HAP-1 (cell line): ENCODE measurements at regions not wholly inside any gene's neighbourhood (a gene's known extent, or its start where the extent isn't known, plus 50 kb on each side); places are given as distances from the start of the nearest gene placed in this dataset.

ENCODE experiments used
- DNase-seq, 2 experiments: peaks; one replicate each; pipeline ENCODE4 v3.0.0-alpha.2; 2016 to 2020; ENCODE audit warnings: low spot score in 2 of 2
- H3K27me3 ChIP-seq: fragments of 250-450 bp; sonication (Bioruptor Pico); 2 replicates; pipeline ENCODE4 v1.5.1; 2020; ENCODE audit warnings: low read depth, mild to moderate bottlenecking, moderate library complexity
- H3K36me3 ChIP-seq: fragments of 250-450 bp; sonication (Bioruptor Pico); replicated peaks from 2 replicates; pipeline ENCODE4 v1.5.1; 2020; ENCODE audit warnings: mild to moderate bottlenecking
- H3K4me1 ChIP-seq: fragments of 250-450 bp; sonication (Bioruptor Pico); 2 replicates; pipeline ENCODE4 v1.5.1; 2020; ENCODE audit warnings: mild to moderate bottlenecking
- H3K4me3 ChIP-seq: fragments of 250-450 bp; sonication (Bioruptor Pico); 2 replicates; pipeline ENCODE4 v1.5.1; 2020; ENCODE audit warnings: mild to moderate bottlenecking, moderate library complexity
- H3K9me3 ChIP-seq: fragments of 250-450 bp; sonication (Bioruptor Pico); 2 replicates; pipeline ENCODE4 v1.5.1; 2020; ENCODE audit warnings: mild to moderate bottlenecking, moderate library complexity
- in situ Hi-C: fragments of 300-500 bp; cut with MboI; formaldehyde crosslinking; loops from 3 replicates; pipeline ENCODE4 v1.14.3; 2020; ENCODE audit warnings: low sequenced_read_pairs, inconsistent platforms, mixed read lengths

DNA sequence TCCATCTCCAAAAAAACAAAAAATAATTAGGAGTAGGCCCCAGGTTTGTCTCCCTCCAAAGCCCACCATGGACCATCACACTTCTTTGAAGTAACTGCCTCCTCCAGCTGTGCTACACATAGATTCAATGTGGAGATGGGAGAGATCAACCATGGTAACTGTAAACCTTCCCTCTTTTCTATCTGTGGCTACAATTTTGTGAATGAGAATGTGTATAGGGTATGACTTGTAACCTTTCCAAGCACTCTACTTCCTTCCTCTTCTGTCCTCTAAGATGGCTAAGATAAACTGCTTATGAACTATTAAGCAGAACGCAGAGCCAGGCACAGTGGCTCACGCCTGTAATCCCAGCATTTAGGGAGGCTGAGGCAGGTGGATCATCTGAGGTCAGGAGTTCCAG lies 55.5 kb upstream of the ATP11B start:
- Histone ChIP-seq H3K27me3 (peaks cover 15% of the 10 kb centered on the region), H3K4me3 (no peak overlapping the region), H3K9me3 (no peaks in the 10 kb centered on the region), H3K36me3 (no peaks in the 10 kb centered on the region), H3K4me1 (no peaks in the 10 kb centered on the region)
- in situ Hi-C loops: no loop called here
- DNase-seq: no peak

DNA sequence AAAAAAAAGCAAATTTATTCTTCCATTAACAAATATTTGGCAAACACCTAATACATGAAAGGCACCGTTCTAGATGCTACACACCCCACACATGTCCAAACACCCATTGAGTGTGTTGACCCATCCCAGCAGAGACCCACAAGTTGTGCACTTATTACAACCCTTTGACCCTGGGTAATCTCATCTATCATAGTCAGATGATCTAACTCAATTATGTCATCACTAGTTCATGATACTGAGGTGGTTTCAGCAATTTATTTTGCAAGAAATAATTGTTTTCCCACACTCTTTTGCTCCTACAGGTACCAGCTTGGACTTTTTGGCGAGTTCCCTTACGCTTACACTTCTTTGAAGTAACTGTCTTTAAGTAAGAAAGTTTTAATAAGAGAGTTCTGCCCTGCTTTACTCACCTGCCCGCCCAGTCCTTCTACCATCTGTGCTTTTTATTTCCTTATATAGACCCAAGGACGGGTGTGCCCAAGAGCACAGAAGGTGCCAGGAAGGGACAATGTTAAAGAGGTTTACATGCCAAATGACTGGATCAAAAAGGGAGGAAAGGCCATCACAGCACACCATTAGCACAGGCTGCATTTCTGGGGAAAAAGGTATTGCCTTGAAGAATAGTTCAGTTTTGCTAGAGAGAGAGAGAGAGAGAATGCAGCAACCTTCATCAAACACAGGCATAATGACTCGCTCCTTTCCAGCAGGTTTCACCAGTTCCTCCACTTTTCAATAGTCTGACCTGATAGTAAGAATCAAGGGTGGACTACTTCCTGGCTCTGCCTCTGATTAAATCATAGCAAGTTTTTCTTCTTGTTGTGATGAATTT lies 54.5 kb upstream of the ATP11B start:
- no peak for DNase-seq
- H3K27me3 ChIP-seq: peaks cover 15% of the 10 kb centered on the region
- in situ Hi-C loops: no loop called here

DNA sequence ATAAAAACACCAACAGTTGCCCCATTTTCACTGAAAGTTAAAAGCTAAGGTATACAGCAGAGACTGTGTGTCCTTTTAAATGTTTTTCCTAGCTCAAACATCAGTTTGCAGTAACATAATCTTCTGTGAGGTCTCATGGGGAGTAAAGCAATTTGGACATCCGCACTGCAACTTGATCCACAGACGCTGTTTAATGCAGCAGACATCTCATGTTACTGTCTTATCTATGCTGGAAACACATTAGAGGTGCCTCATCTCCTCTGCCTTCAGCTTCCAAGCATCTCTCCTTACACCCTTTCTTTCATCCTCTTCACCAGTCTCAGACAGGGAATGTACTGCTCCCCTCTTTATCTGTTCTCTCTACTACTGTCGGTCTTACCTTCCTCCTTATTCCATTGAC lies 53.7 kb upstream of the ATP11B start:
- H3K27me3 ChIP-seq: peaks cover 15% of the 10 kb centered on the region
- no peaks in the 10 kb centered on the region for H3K9me3 ChIP-seq
- no peaks in the 10 kb centered on the region for H3K36me3 ChIP-seq
- DNase-seq: no peak
- no peak overlapping the region for H3K4me3 ChIP-seq
- in situ Hi-C loops: no loop called here
- no peaks in the 10 kb centered on the region for H3K4me1 ChIP-seq

More for the DNA sequence above, 54.5 kb upstream of the ATP11B start:
- no peaks in the 10 kb centered on the region for H3K36me3 ChIP-seq
- no peak overlapping the region for H3K4me3 ChIP-seq
- H3K4me1 ChIP-seq: no peaks in the 10 kb centered on the region
- no peaks in the 10 kb centered on the region for H3K9me3 ChIP-seq

GRCh38 chr3:182740710-182741109 lies 52.6 kb upstream of the ATP11B start:
- in situ Hi-C loops: no loop called here
- DNase-seq: no peak
- no peaks in the 10 kb centered on the region for H3K4me1 ChIP-seq

GRCh38 chr3:182741214-182741613 lies 52.1 kb upstream of the ATP11B start:
- Histone ChIP-seq H3K9me3 (no peaks in the 10 kb centered on the region), H3K4me3 (no peak overlapping the region), H3K36me3 (no peaks in the 10 kb centered on the region), H3K4me1 (no peaks in the 10 kb centered on the region), H3K27me3 (peaks cover 13% of the 10 kb centered on the region)
- DNase-seq: no peak
- in situ Hi-C loops: no loop called here

More at GRCh38 chr3:182740710-182741109, 52.6 kb upstream of the ATP11B start:
- no peaks in the 10 kb centered on the region for H3K36me3 ChIP-seq
- no peak overlapping the region for H3K4me3 ChIP-seq
- H3K27me3 ChIP-seq: peaks cover 13% of the 10 kb centered on the region
- no peaks in the 10 kb centered on the region for H3K9me3 ChIP-seq
